SK-N-SH treated with all-trans-retinoic acid at 6 μM for 48 hours (cell line): ENCODE measurements at regions not wholly inside any gene's neighbourhood (a gene's known extent, or its start where the extent isn't known, plus 50 kb on each side); places are given as distances from the start of the nearest gene placed in this dataset.
"Not testable (repeated sequence)": the region's sequence is repeated elsewhere in the genome, so short reads cannot be mapped to it uniquely, and the experiment has no call there.

Experiments
- ATAC-seq: fragments of 200-7000 bp; cut with Tn5 transposase; 3 replicates; pipeline ENCODE4 v1.9.1; 2020; ENCODE audit warnings: mild to moderate bottlenecking, moderate library complexity
- ARNTL ChIP-seq: fragments of 450-650 bp; formaldehyde crosslinking; IDR thresholded peaks from 2 replicates; pipeline ENCODE4 v1.5.0; 2020; ENCODE audit warnings: low read depth, mild to moderate bottlenecking, moderate library complexity, borderline replicate concordance
- BACH2 ChIP-seq: fragments of 250-450 bp; sonication (Bioruptor Pico); IDR thresholded peaks from 2 replicates; pipeline ENCODE4 v1.9.0; 2021; ENCODE audit warnings: mild to moderate bottlenecking, borderline replicate concordance
- CSDC2 ChIP-seq: fragments of 250-450 bp; sonication (Bioruptor Pico); IDR thresholded peaks from 2 replicates; pipeline ENCODE4 v1.5.0; 2020; ENCODE audit warnings: mild to moderate bottlenecking, moderate library complexity
- ISL1 ChIP-seq: fragments of 250-450 bp; sonication (Bioruptor Pico); IDR thresholded peaks from 2 replicates; pipeline ENCODE4 v2.1.2; 2022; ENCODE audit warnings: mild to moderate bottlenecking, moderate library complexity
- OSR1 ChIP-seq: fragments of 250-450 bp; sonication (Bioruptor Pico); IDR thresholded peaks from 2 replicates; pipeline ENCODE4 v1.8.0; 2022; ENCODE audit warnings: moderate library complexity, mild to moderate bottlenecking, inconsistent platforms
- PPARA ChIP-seq: fragments of 250-450 bp; sonication (Bioruptor Pico); IDR thresholded peaks from 2 replicates; pipeline ENCODE4 v1.5.0; 2020; ENCODE audit warnings: mild to moderate bottlenecking, borderline replicate concordance
- RARB ChIP-seq: fragments of 250-450 bp; sonication (Bioruptor Pico); IDR thresholded peaks from 2 replicates; pipeline ENCODE4 v1.8.0; 2021; ENCODE audit warnings: mild to moderate bottlenecking, moderate library complexity
- SNAI2 ChIP-seq: fragments of 250-450 bp; sonication (Bioruptor Pico); IDR thresholded peaks from 2 replicates; pipeline ENCODE4 v1.5.0; 2020; ENCODE audit warnings: mild to moderate bottlenecking, moderate library complexity
- TCF4 ChIP-seq: fragments of 250-450 bp; sonication (Bioruptor Pico); IDR thresholded peaks from 2 replicates; pipeline ENCODE4 v1.8.0; 2021; ENCODE audit warnings: mild to moderate bottlenecking, moderate library complexity, borderline replicate concordance
- TOX ChIP-seq: fragments of 250-450 bp; sonication (Bioruptor Pico); IDR thresholded peaks from 2 replicates; pipeline ENCODE4 v1.8.0; 2021; ENCODE audit warnings: mild to moderate bottlenecking, moderate library complexity, borderline replicate concordance
- ZC3H10 ChIP-seq: fragments of 250-450 bp; sonication (Bioruptor Pico); IDR thresholded peaks from 2 replicates; pipeline ENCODE4 v1.5.1; 2021; ENCODE audit warnings: mild to moderate bottlenecking, moderate library complexity
- ZFP3 ChIP-seq: fragments of 250-450 bp; sonication (Bioruptor Pico); IDR thresholded peaks from 2 replicates; pipeline ENCODE4 v1.5.0; 2020; ENCODE audit warnings: mild to moderate bottlenecking, moderate library complexity
- ZFP30 ChIP-seq: fragments of 450-650 bp; formaldehyde crosslinking; IDR thresholded peaks from 2 replicates; pipeline ENCODE4 v1.5.0; 2022; ENCODE audit warnings: mild to moderate bottlenecking, moderate library complexity
- ZNF565 ChIP-seq: fragments of 450-650 bp; formaldehyde crosslinking; conservative IDR thresholded peaks from 2 replicates; pipeline ENCODE4 v1.5.0; 2020; ENCODE audit warnings: low read depth, mild to moderate bottlenecking, moderate library complexity
- ZNF70 ChIP-seq: fragments of 450-650 bp; formaldehyde crosslinking; IDR thresholded peaks from 2 replicates; pipeline ENCODE4 v1.5.0; 2020; ENCODE audit warnings: mild to moderate bottlenecking, moderate library complexity
- ZNF8 ChIP-seq: fragments of 450-650 bp; formaldehyde crosslinking; IDR thresholded peaks from 2 replicates; pipeline ENCODE4 v1.5.0; 2020; ENCODE audit warnings: mild to moderate bottlenecking, moderate library complexity
- TF ChIP-seq, protein P1 (sequence below): fragments of 250-450 bp; sonication (Bioruptor Pico); IDR thresholded peaks from 2 replicates; pipeline ENCODE4 v1.5.0; 2020; ENCODE audit warnings: mild to moderate bottlenecking, moderate library complexity
- TF ChIP-seq, protein P2 (sequence below): fragments of 250-450 bp; sonication (Bioruptor Pico); IDR thresholded peaks from 2 replicates; pipeline ENCODE4 v1.8.0; 2021; ENCODE audit warnings: low read depth, mild to moderate bottlenecking, moderate library complexity, borderline replicate concordance
- TF ChIP-seq, protein P3 (sequence below): fragments of 250-450 bp; sonication (Bioruptor Pico); IDR thresholded peaks from 2 replicates; pipeline ENCODE4 v1.5.1; 2020; ENCODE audit warnings: low read depth, mild to moderate bottlenecking, moderate library complexity
- TF ChIP-seq, protein P4 (sequence below): fragments of 250-450 bp; sonication (Bioruptor Pico); IDR thresholded peaks from 2 replicates; pipeline ENCODE4 v1.5.1; 2021; ENCODE audit warnings: mild to moderate bottlenecking, moderate library complexity

DNA sequence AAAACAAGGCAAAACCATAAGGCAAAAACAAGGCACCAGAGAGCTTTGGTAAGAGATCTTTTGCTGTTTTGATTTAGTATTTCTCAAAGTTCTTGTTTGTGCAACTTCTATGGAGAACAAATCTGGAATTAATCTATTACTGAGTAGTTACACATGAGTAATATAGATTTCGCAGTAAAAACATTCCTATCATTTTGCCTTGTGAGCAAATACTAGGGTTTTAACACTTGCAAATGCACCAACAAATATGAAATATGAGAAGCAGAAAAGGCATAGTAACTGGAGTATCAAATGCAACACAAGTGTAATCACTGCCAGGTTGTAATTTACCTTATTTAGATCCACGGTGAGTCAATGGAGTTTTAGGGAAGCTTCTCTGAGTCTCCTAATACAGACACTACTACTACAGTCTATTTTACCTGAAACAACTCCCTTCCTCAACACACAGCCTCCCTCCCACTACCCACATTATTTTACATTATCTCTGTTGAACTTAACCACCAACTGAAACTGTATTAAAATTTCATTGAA, 324.1 kb downstream of the FLRT2 start:
- TF ChIP-seq PPARA (CRISPR knock-in tag) = no peak
- TF ChIP-seq ZNF8 = no peak
- TF ChIP-seq OSR1 = no peak
- TF ChIP-seq, protein P1, sequence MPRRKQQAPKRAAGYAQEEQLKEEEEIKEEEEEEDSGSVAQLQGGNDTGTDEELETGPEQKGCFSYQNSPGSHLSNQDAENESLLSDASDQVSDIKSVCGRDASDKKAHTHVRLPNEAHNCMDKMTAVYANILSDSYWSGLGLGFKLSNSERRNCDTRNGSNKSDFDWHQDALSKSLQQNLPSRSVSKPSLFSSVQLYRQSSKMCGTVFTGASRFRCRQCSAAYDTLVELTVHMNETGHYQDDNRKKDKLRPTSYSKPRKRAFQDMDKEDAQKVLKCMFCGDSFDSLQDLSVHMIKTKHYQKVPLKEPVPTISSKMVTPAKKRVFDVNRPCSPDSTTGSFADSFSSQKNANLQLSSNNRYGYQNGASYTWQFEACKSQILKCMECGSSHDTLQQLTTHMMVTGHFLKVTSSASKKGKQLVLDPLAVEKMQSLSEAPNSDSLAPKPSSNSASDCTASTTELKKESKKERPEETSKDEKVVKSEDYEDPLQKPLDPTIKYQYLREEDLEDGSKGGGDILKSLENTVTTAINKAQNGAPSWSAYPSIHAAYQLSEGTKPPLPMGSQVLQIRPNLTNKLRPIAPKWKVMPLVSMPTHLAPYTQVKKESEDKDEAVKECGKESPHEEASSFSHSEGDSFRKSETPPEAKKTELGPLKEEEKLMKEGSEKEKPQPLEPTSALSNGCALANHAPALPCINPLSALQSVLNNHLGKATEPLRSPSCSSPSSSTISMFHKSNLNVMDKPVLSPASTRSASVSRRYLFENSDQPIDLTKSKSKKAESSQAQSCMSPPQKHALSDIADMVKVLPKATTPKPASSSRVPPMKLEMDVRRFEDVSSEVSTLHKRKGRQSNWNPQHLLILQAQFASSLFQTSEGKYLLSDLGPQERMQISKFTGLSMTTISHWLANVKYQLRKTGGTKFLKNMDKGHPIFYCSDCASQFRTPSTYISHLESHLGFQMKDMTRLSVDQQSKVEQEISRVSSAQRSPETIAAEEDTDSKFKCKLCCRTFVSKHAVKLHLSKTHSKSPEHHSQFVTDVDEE (CRISPR knock-in tag) = no peak
- TF ChIP-seq TCF4 (CRISPR knock-in tag) = no peak
- TF ChIP-seq, protein P2, sequence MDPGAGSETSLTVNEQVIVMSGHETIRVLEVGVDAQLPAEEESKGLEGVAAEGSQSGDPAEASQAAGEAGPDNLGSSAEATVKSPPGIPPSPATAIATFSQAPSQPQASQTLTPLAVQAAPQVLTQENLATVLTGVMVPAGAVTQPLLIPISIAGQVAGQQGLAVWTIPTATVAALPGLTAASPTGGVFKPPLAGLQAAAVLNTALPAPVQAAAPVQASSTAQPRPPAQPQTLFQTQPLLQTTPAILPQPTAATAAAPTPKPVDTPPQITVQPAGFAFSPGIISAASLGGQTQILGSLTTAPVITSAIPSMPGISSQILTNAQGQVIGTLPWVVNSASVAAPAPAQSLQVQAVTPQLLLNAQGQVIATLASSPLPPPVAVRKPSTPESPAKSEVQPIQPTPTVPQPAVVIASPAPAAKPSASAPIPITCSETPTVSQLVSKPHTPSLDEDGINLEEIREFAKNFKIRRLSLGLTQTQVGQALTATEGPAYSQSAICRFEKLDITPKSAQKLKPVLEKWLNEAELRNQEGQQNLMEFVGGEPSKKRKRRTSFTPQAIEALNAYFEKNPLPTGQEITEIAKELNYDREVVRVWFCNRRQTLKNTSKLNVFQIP (CRISPR knock-in tag) = no peak
- no peak for TF ChIP-seq ZNF70 (CRISPR knock-in tag)
- TF ChIP-seq ZC3H10 (CRISPR knock-in tag) = no peak
- TF ChIP-seq ZNF565 (CRISPR knock-in tag) = no peak
- no peak for TF ChIP-seq ZFP30 (CRISPR knock-in tag)
- TF ChIP-seq, protein P3, sequence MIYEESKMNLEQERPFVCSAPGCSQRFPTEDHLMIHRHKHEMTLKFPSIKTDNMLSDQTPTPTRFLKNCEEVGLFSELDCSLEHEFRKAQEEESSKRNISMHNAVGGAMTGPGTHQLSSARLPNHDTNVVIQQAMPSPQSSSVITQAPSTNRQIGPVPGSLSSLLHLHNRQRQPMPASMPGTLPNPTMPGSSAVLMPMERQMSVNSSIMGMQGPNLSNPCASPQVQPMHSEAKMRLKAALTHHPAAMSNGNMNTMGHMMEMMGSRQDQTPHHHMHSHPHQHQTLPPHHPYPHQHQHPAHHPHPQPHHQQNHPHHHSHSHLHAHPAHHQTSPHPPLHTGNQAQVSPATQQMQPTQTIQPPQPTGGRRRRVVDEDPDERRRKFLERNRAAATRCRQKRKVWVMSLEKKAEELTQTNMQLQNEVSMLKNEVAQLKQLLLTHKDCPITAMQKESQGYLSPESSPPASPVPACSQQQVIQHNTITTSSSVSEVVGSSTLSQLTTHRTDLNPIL = no peak
- no peak for TF ChIP-seq ISL1
- TF ChIP-seq BACH2 (CRISPR knock-in tag) = no peak
- TF ChIP-seq, protein P4, sequence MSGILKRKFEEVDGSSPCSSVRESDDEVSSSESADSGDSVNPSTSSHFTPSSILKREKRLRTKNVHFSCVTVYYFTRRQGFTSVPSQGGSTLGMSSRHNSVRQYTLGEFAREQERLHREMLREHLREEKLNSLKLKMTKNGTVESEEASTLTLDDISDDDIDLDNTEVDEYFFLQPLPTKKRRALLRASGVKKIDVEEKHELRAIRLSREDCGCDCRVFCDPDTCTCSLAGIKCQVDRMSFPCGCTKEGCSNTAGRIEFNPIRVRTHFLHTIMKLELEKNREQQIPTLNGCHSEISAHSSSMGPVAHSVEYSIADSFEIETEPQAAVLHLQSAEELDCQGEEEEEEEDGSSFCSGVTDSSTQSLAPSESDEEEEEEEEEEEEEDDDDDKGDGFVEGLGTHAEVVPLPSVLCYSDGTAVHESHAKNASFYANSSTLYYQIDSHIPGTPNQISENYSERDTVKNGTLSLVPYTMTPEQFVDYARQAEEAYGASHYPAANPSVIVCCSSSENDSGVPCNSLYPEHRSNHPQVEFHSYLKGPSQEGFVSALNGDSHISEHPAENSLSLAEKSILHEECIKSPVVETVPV (CRISPR knock-in tag) = no peak
- no peak for TF ChIP-seq SNAI2 (CRISPR knock-in tag)
- TF ChIP-seq RARB (CRISPR knock-in tag) = no peak
- no peak for TF ChIP-seq CSDC2
- TF ChIP-seq ARNTL = no peak
- ATAC-seq = no peak

DNA sequence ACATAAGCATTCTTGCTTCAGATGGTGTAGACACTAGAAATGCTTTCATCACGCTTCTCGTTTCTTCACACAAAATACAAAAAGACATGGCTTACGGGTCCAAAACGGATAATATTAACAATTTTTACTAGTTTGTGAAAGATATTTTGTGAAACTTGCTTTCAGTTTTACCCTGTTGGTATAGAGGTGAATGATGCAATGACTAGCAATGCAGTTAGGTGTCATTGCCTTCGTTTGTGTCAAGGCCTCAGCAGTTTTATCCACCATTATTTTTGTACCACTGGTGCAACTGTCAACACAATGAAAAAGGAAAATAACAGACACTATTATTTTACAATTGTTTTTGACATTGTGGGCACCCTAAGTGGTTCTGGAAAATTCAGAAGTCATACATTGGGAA, 323.0 kb downstream of the FLRT2 start:
- TF ChIP-seq BACH2 (CRISPR knock-in tag) (no peak), ZNF70 (CRISPR knock-in tag) (no peak), ARNTL (no peak), ZFP3 (CRISPR knock-in tag) (no peak), SNAI2 (CRISPR knock-in tag) (no peak), CSDC2 (no peak), ZNF565 (CRISPR knock-in tag) (no peak), ZNF8 (no peak), ZC3H10 (CRISPR knock-in tag) (no peak), ZFP30 (CRISPR knock-in tag) (no peak), TCF4 (CRISPR knock-in tag) (no peak), PPARA (CRISPR knock-in tag) (no peak), TOX (no peak)
- TF ChIP-seq, protein P1 (CRISPR knock-in tag) = no peak
- TF ChIP-seq, protein P4 (CRISPR knock-in tag) = no peak
- TF ChIP-seq, protein P2 (CRISPR knock-in tag) = no peak
- no peak for ATAC-seq

DNA sequence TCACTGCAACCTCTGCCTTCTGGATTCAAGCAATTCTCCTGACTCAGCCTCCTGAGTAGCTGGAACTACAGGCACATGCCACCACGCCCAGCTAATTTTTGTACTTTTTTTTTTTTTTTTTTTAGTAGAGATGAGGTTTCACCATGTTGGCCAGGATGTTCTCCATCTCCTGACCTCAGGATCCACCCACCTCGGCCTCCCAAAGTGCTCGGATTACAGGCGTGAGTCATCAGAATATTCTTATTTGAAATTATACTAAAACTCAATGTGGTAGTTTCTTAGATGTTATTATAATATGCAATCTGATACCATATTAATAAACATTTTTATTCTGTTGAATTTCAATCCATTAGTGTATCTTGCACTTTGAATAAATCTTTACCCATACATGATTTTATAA, 322.2 kb downstream of the FLRT2 start:
- ATAC-seq = not testable (repeated sequence)

DNA sequence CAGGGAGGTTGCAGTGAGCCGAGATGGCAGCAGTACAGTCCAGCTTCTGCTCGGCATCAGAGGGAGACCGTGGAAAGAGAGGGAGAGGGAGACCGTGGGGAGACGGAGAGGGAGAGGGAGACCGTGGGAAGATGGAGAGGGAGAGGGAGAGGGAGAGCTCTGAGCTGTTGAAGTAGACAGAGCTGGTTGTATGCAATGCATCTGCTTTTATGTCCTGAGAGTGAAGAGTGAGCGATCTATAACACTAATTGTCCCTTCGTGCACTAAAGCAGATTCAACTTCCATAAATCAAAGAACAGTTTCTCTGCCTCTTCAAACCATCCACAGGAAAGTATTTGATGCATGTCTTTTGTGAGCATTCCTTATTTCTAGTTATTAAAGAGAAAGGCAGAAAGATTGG, 300.6 kb downstream of the FLRT2 start:
- not testable (repeated sequence) for ATAC-seq

DNA sequence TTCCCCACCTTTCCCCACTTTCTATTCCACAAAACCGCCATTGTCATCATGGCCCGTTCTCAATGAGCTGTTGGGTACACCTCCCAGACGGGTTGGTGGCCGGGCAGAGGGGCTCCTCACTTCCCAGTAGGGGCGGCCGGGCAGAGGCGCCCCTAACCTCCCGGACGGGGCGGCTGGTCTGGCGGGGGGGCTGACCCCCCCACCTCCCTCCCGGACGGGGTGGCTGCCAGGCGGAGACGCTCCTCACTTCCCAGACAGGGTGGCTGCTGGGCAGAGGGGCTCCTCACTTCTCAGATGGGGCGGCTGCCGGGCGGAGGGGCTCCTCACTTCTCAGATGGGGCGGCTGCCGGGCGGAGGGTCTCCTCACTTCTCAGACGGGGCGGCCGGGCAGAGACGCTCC, 299.7 kb downstream of the FLRT2 start:
- ATAC-seq = not testable (repeated sequence)
